H9 (cell line): ENCODE measurements at regions not wholly inside any gene's neighbourhood (a gene's known extent, or its start where the extent isn't known, plus 50 kb on each side); places are given as distances from the start of the nearest gene placed in this dataset.

Experiments
- DNase-seq: peaks from one replicate; pipeline ENCODE4 v3.0.0-alpha.2; 2017
- H2AFZ ChIP-seq: one replicate; pipeline ENCODE4 v1.6.1; 2013; ENCODE audit warnings: mild to moderate bottlenecking, low read length, control low read depth, moderate library complexity
- H2AK5ac ChIP-seq: 2 replicates; pipeline ENCODE4 v1.6.1; 2013; ENCODE audit warnings: low read length, control low read depth, mixed read lengths; ENCODE audit not compliant: insufficient read length
- H2BK120ac ChIP-seq: one replicate; pipeline ENCODE4 v1.6.1; 2013; ENCODE audit warnings: low read depth, mild to moderate bottlenecking, low read length, control low read depth, inconsistent platforms; ENCODE audit not compliant: poor library complexity, severe bottlenecking
- H2BK12ac ChIP-seq: 2 replicates; pipeline ENCODE4 v1.6.1; 2013; ENCODE audit warnings: low read length, control low read depth, mixed read lengths, low read depth; ENCODE audit not compliant: insufficient read length
- H2BK15ac ChIP-seq: 2 replicates; pipeline ENCODE4 v1.6.1; 2013; ENCODE audit warnings: low read depth, low read length, control low read depth
- H2BK20ac ChIP-seq: one replicate; pipeline ENCODE4 v1.6.1; 2013; ENCODE audit warnings: low read depth, mild to moderate bottlenecking, low read length, control low read depth, inconsistent platforms; ENCODE audit not compliant: poor library complexity, severe bottlenecking
- H2BK5ac ChIP-seq: 2 replicates; pipeline ENCODE4 v1.6.1; 2013; ENCODE audit warnings: low read length, control low read depth, mixed read lengths; ENCODE audit not compliant: insufficient read length
- H3K14ac ChIP-seq: 2 replicates; pipeline ENCODE4 v1.6.1; 2013; ENCODE audit warnings: low read length, control low read depth; ENCODE audit not compliant: insufficient read depth
- H3K18ac ChIP-seq: 2 replicates; pipeline ENCODE4 v1.6.1; 2013; ENCODE audit warnings: low read depth, mild to moderate bottlenecking, mixed read lengths, low read length, control low read depth; ENCODE audit not compliant: insufficient read length
- H3K23ac ChIP-seq: 2 replicates; pipeline ENCODE4 v1.6.1; 2013; ENCODE audit warnings: low read length, control low read depth, mixed read lengths, low read depth; ENCODE audit not compliant: insufficient read length
- H3K23me2 ChIP-seq: 2 replicates; pipeline ENCODE4 v1.6.1; 2013; ENCODE audit warnings: low read depth, mild to moderate bottlenecking, mixed read lengths, low read length, control low read depth; ENCODE audit not compliant: insufficient read length, poor library complexity, severe bottlenecking
- H3K27ac ChIP-seq: 2 replicates; pipeline ENCODE4 v1.5.1; 2013; ENCODE audit warnings: low read length, control low read depth, mixed read lengths, low read depth; ENCODE audit not compliant: insufficient read length
- H3K27me3 ChIP-seq: 2 replicates; pipeline ENCODE4 v1.6.1; 2013; ENCODE audit warnings: low read length, control low read depth, inconsistent platforms; ENCODE audit not compliant: insufficient read depth
- H3K4ac ChIP-seq: 2 replicates; pipeline ENCODE4 v1.6.1; 2013; ENCODE audit warnings: low read depth, mild to moderate bottlenecking, control low read depth, inconsistent platforms, low read length, moderate library complexity
- H3K4me1 ChIP-seq: 2 replicates; pipeline ENCODE4 v1.6.1; 2013; ENCODE audit warnings: low read length, control low read depth, inconsistent platforms; ENCODE audit not compliant: insufficient read depth
- H3K4me2 ChIP-seq: 2 replicates; pipeline ENCODE4 v1.6.1; 2013; ENCODE audit warnings: low read length, control low read depth, mixed read lengths; ENCODE audit not compliant: insufficient read length, insufficient read depth
- H3K56ac ChIP-seq: 2 replicates; pipeline ENCODE4 v1.6.1; 2013; ENCODE audit warnings: low read depth, mild to moderate bottlenecking, mixed read lengths, low read length, control low read depth; ENCODE audit not compliant: insufficient read length
- H3K79me1 ChIP-seq: 2 replicates; pipeline ENCODE4 v1.6.1; 2013; ENCODE audit warnings: low read depth, mild to moderate bottlenecking, moderate library complexity, low read length, control low read depth, inconsistent platforms; ENCODE audit not compliant: insufficient read depth, poor library complexity, severe bottlenecking
- H3K79me2 ChIP-seq: 2 replicates; pipeline ENCODE4 v1.6.1; 2013; ENCODE audit warnings: low read length, control low read depth, inconsistent platforms; ENCODE audit not compliant: insufficient read depth
- H3K9ac ChIP-seq: 2 replicates; pipeline ENCODE4 v1.6.1; 2013; ENCODE audit warnings: low read length, control low read depth, mixed read lengths; ENCODE audit not compliant: insufficient read length; ENCODE audit errors: extremely low read depth
- H3K9me3 ChIP-seq: one replicate; pipeline ENCODE4 v1.6.1; 2013; ENCODE audit warnings: low read depth, low read length, inconsistent platforms; ENCODE audit not compliant: control insufficient read depth
- H3T11ph ChIP-seq: one replicate; pipeline ENCODE4 v1.6.1; 2013; ENCODE audit warnings: mild to moderate bottlenecking, low read length, control low read depth, inconsistent platforms
- H4K20me1 ChIP-seq: one replicate; pipeline ENCODE4 v1.6.1; 2013; ENCODE audit not compliant: control insufficient read depth, insufficient read length, insufficient read depth
- H4K5ac ChIP-seq: 2 replicates; pipeline ENCODE4 v1.6.1; 2013; ENCODE audit warnings: low read depth, mild to moderate bottlenecking, mixed read lengths, low read length, control low read depth; ENCODE audit not compliant: insufficient read length
- H4K8ac ChIP-seq: replicated peaks from 2 replicates; pipeline ENCODE4 v1.6.1; 2013; ENCODE audit warnings: low read length, control low read depth, mixed read lengths, low read depth; ENCODE audit not compliant: insufficient read length
- H4K91ac ChIP-seq: 2 replicates; pipeline ENCODE4 v1.6.1; 2013; ENCODE audit warnings: low read depth, mild to moderate bottlenecking, moderate library complexity, mixed read lengths, low read length, control low read depth; ENCODE audit not compliant: insufficient read length
- H3K27ac Mint-ChIP-seq, 3 experiments: 2 replicates in 2 of 3; 3 replicates in 1 of 3; pipeline ENCODE4 v1.8.0; 2020 to 2021; ENCODE audit warnings: mixed read lengths in 3 of 3, mild to moderate bottlenecking in 1 of 3, moderate library complexity in 1 of 3
- H3K27me3 Mint-ChIP-seq: 2 replicates; pipeline ENCODE4 v1.8.0; 2021; ENCODE audit warnings: low read depth, mild to moderate bottlenecking, moderate library complexity, mixed read lengths
- H3K36me3 Mint-ChIP-seq, 3 experiments: 2 replicates in 2 of 3; 3 replicates in 1 of 3; pipeline ENCODE4 v1.8.0; 2020 to 2021; ENCODE audit warnings: low read depth in 3 of 3, mixed read lengths in 3 of 3; ENCODE audit not compliant: insufficient read depth in 1 of 3
- H3K4me1 Mint-ChIP-seq, 2 experiments: 2 replicates each; pipeline ENCODE4 v1.8.0; 2020; ENCODE audit warnings: mixed read lengths in 2 of 2
- H3K4me3 Mint-ChIP-seq, 2 experiments: 2 replicates in 1 of 2; 3 replicates in 1 of 2; pipeline ENCODE4 v1.8.0; 2020 to 2021; ENCODE audit warnings: mild to moderate bottlenecking in 2 of 2, mixed read lengths in 2 of 2, moderate library complexity in 1 of 2
- H3K9me3 Mint-ChIP-seq, 2 experiments: 2 replicates in 1 of 2; 3 replicates in 1 of 2; pipeline ENCODE4 v1.8.0; 2020; ENCODE audit warnings: mild to moderate bottlenecking in 2 of 2, mixed read lengths in 2 of 2, moderate library complexity in 1 of 2
- WGBS: extraction: QIAGEN DNeasy Blood & Tissue Kit; methylation state at CpG from one replicate; pipeline ENCODE4 v1.1.7; 2013; ENCODE audit warnings: missing lambda C conversion rate, low lambda C conversion rate, mixed read lengths; ENCODE audit not compliant: insufficient read length; ENCODE audit errors: extremely low coverage; 5-methylcytosine and 5-hydroxymethylcytosine counted together
- TF ChIP-seq, protein P1 (sequence below): fragments of 200-600 bp; sonication (generic); conservative IDR thresholded peaks from 3 replicates; pipeline ENCODE4 v1.8.0; 2021; ENCODE audit warnings: antibody characterized with exemption, mild to moderate bottlenecking

DNA sequence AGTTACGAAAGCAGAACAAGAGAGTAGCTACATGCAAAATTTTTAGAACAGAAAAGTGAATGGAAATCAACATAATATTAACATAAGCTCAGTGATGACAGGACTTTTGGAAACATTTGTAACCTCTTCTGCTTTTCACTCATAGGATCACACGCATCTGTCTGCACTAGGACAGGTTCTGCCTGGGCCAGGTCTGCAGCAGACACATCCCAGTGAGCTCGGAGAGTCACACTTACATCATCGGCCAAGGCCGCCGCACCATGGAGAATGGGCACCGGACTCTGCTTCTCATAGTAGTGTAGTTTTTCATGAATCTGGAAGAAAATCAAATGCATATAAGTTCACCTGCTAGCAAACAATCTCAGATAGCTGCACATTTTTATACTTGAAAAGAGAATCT is 150.9 kb upstream of the ODAD2 start:
- Histone ChIP-seq H3K79me2 (no peaks in the 10 kb centered on the region), H2AFZ (no peak overlapping the region), H3K9ac (no peak overlapping the region), H3K4me1 (peaks cover 3% of the 10 kb centered on the region; the same call in 1 of the 2 replicates), H3K14ac (no peak overlapping the region), H3K27me3 (no peaks in the 10 kb centered on the region), H3K4ac (no peak overlapping the region), H3K9me3 (no peaks in the 10 kb centered on the region), H3K18ac (no peak overlapping the region), H4K20me1 (no peaks in the 10 kb centered on the region), H3K56ac (no peak overlapping the region), H3T11ph (no peak overlapping the region), H2BK15ac (no peak overlapping the region), H2BK5ac (no peak overlapping the region), H2BK120ac (no peak overlapping the region), H2BK12ac (no peak overlapping the region), H3K79me1 (no peaks in the 10 kb centered on the region), H4K8ac (no peak overlapping the region), H2BK20ac (no peak overlapping the region), H3K27ac (no peak overlapping the region), H4K91ac (no peak overlapping the region), H4K5ac (no peak overlapping the region), H3K4me2 (no peak overlapping the region), H2AK5ac (no peak overlapping the region), H3K23ac (no peak overlapping the region), H3K23me2 (no peaks in the 10 kb centered on the region)
- H3K4me3 Mint-ChIP-seq, result no peak overlapping the region
- no peak overlapping the region for H3K27ac Mint-ChIP-seq
- no CpG with 5 or more reads among the region's 7 CpGs for WGBS
- peaks cover 15 to 19% of the 10 kb centered on the region in 2 experiments for H3K4me1 Mint-ChIP-seq
- TF ChIP-seq, protein P1, sequence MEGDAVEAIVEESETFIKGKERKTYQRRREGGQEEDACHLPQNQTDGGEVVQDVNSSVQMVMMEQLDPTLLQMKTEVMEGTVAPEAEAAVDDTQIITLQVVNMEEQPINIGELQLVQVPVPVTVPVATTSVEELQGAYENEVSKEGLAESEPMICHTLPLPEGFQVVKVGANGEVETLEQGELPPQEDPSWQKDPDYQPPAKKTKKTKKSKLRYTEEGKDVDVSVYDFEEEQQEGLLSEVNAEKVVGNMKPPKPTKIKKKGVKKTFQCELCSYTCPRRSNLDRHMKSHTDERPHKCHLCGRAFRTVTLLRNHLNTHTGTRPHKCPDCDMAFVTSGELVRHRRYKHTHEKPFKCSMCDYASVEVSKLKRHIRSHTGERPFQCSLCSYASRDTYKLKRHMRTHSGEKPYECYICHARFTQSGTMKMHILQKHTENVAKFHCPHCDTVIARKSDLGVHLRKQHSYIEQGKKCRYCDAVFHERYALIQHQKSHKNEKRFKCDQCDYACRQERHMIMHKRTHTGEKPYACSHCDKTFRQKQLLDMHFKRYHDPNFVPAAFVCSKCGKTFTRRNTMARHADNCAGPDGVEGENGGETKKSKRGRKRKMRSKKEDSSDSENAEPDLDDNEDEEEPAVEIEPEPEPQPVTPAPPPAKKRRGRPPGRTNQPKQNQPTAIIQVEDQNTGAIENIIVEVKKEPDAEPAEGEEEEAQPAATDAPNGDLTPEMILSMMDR, result no peak
- H3K36me3 Mint-ChIP-seq, result no peaks in the 10 kb centered on the region
- DNase-seq, result no peak
- H3K9me3 Mint-ChIP-seq, result no peaks in the 10 kb centered on the region
- no peaks in the 10 kb centered on the region for H3K27me3 Mint-ChIP-seq
